NCI-H2196 treated with DMSO at 0.1 percent for 48 hours (cell line): ENCODE measurements at regions not wholly inside any gene's neighbourhood (a gene's known extent, or its start where the extent isn't known, plus 50 kb on each side); places are given as distances from the start of the nearest gene placed in this dataset.

ENCODE experiments used
- DNase-seq: peaks from one replicate; lab custom pipeline; 2025; ENCODE audit not compliant: unreplicated experiment; lab: John Stamatoyannopoulos, UW

DNA sequence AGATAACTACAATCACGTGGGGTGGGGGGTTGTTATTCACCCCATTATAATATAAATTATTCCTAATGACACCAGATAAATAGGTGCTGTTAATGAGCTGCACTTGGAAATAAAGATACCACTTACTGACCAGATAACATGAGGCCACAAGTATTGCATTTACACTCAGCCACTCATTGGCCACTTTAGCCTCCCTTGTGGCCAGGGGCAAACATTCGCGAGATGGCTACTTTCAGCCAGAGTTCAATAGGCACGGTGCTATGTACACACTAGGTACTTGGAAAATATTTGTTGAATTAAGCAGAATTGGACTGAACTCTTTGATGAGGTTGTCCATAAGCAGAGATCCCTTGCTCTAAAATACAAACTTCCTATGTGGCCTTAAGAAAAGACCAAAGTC is 713.7 kb upstream of the TENM3 start:
- no peak for DNase-seq

DNA sequence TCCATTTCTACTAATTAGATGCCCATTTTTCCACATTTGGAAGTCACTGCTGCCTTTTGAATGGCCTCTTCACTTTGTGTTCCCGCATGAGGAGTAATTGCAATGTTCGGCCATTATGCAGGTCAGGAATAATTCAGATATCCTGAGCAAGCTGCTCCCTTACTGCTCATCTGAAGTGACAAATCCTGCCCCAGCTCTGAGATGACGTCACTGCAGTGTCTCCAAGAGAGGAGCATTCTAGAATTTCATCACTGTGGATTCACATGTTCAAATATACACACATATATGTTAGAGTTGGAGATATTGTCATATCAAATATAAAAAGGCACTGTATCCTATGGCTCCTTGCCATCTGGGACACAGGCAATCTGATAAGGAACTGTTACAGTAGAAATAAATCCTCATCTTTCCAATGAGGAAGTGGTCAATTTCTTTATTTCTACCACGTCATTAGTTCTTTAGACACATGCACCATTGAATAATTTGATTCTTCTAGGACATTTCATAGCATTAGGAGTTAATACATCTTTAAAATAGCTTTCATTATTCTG is 706.9 kb upstream of the TENM3 start:
- DNase-seq: no peak

DNA sequence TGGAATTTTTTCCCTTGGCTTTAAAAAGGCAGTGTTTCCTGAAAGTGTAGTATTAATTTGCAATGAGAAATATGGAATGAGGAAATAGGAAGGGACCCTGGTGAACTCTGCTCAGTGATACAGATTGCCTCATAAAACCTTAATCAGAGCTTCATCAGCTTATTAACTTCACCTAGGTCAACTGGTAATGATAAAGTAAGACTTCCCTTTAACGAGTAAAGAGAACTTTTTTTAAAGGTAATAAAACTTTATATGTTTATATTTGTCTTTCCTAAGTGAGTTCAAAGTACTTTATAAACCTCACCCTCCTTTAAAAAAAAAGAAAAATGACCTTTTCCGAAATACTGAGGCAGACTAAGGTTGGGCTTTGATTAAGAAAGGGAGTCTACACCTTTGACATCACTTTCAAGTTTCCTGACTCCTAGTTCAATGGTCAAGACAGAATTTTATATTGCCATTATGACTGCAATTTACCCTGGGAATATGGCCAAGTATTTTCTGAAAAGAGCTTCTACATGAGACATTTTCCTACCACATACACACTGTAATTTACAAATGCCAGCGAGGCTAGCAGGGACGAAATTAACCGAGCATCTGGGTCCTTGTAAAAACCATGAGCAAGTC is 706.3 kb upstream of the TENM3 start:
- no peak for DNase-seq

DNA sequence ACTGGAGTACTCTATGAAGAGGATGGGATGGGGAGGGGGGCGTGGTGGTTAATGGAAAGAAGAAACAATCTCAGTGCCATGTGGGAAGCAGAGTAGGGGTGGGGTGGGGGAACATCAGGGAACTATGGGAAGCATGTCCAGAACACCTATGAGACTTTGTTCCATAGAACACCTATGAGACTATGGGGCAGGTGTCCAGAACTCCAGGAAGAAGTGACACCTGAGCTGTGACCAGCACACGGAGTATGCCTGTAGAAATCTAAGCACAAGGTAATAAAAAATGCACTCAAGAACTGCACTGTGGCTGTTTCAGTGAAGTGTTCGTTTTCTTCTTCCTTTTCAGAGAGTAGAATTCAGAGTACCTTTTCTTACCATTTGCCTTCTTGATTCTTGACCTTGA is 704.8 kb upstream of the TENM3 start:
- DNase-seq: no peak

DNA sequence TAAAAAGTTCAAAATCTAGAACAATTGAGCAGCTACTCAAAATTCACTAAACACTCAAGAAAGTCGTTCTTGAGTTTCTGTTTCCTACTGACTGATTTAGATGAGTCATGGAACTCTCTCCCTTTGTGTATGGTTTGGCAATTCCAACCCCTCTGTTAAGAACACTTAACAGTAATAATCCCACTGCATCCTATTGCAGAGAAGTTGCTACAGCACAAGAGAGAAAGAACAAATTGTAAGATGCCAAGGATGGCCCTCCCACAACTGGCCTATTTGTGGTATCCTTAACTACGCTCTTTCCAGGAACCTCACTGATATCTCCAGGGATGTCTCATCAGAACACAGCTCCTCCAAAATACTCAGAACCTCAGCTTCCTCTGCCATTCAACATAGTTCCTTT is 701.8 kb upstream of the TENM3 start:
- no peak for DNase-seq

DNA sequence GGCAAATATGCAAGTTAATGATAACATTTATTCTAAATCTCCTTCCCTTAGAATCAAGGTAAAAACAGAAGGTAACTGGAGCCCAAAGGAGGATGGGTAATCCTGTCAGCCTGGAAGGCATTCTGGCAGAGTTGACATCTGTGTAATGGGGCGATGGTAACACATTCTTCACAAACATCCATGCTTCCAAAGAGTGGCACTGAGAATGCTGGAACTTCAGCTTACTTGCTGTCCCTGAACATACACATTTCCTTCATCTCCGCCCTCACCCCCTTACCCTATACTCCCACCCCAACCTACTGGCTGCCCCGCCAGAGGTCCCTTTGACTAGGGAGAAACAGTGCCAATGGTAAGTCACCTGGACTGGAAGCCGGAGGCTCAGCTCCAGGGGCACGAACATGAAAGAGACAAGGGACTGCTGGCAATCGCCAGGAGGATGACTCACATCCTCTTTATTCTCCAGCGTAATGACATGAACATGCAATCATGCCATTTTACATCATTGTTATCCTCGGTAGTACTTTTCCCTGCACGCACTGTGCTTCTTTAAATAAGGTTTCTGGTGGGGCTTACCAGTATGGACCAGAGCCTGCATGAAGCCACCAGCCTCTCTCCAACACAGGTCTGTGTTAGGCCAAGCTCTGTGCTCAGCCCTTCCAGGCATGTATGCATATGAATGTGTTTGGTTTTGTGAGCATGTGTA is 694.2 kb upstream of the TENM3 start:
- no peak for DNase-seq

DNA sequence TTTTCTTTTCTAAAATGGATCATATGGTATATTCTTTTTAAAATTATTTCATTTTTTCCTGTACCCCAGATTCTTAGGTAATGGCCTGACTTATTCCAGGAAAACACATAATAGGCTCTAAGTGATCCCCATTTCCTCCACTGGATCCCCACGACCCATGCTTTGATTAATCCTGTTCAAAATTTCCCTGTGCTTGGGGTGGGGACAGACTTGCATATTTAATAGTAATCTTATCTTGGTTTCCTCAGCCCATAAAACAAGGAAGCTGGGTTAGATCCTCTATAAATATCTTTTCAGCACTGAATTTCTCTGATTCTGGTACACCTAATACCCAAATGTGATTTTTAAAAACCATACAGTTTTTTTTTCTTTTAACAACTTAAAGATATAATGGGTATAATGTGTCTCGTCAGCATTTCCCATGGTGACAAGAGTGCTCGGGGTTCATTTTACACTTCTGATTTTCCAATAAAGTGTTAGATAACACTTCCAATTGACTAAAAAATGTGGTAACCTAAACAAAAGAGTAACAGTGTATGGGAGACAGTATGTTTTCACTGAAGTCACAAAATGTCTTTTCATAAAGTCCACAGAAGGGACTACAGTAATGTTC is 693.5 kb upstream of the TENM3 start:
- no peak for DNase-seq

DNA sequence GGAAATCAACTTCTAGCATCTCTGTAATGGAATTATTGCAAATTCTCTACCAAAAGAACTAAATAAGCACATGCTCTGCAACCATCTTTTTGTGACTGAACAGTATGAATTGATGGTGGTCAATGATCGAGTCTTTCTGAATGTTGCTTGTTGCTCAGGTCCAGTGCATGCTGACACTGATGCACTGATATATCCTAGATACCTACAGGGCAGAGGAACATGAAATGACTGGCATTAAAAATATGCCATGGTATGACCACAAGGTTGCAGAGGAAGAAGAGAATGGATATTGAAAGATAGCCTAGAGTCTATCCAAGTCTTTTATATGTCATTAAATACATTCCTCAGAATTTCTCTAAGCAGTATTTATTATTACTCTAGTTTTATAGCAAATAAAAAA is 692.8 kb upstream of the TENM3 start:
- DNase-seq: no peak

DNA sequence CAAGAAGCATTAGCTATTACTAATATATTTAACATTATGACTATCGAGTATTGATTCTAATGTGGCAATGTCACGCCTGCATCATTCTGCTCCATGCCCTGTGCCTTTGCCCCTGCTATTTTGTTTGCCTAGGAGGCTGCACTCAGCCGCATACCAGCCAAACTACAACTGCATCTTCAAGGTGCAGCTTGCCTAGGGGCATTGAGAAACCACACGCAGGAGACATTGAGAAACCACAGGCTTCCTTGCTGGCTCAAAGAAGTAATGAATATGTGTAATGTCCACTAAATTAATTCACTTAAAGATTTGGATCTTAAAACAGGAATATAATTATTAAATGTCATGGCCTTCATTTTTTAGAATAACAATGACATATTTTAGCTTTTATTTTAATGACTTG is 683.6 kb upstream of the TENM3 start:
- DNase-seq: no peak

DNA sequence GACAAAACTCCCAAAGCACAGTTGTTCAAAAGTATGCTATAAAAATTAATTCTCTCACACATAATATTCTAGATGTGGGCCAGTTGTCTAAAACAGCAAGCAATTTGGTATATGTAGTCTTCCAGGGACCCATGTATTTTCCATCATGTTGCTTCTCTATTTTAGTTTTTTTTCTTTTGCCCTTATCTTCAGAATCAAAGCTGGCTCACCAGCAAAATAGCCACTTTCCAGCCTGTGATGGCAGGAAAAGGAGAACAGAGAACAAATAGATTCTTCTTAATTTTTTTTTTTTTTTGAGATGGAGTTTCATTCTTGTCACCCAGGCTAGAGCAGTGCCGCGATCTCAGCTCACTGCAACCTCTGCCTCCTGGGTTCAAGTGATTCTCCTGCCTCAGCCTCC is 680.8 kb upstream of the TENM3 start:
- no peak for DNase-seq

DNA sequence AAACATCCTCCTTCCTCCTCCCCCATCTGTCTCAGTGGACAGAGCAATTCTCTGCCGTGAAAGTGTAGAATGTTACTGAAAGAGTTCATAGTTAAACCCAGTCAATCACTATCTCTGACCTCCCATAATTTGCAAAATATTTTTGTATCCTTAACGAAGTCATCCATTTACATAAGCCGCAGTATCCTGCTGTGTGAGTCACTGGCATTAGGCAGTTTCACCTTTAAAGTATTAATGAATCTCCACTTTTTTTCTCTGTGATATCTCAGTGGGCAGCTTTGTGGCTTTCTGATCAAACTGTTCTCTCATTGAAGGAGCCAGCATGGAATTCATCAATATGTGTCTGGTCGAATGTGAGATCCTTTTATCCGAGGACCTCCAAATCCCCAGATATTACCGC is 678.6 kb upstream of the TENM3 start:
- DNase-seq: no peak

DNA sequence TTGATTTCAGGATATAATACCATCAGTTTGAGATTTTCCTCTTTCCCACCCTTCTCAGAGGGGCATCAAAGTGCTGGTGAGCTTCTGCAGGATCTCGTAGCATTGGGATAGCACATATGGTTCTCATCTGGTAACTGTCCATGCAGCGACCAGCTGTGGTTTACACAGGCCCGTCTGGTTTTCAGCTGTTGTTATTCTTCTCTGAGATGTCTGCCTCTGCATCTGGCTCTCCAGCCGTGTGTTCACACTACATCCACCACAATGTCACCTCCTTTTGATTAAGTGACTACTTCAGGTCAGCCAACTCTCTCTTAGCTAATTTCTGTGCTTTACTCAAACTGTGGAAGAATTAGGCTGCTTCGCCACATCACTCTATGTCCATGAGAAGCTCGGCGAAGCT is 676.7 kb upstream of the TENM3 start:
- no peak for DNase-seq

DNA sequence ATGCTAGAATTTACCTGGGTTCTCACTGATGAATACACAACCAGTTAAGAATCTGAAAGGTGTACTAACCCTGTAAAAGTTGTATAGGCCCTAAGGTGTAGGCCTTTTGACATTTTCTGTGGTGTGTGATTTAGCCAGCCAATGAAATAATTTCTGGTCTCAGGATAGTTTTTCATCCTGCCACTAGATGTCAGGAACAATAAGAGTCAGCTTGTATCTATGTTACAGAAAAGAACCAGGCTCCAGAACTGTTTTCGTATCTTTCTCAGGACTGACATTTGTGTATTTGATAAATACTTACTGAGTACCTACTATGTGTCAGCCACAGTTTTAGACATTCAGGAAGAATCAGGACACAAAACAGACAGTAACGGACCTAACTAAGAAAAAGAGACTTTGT is 673.6 kb upstream of the TENM3 start:
- DNase-seq: no peak

DNA sequence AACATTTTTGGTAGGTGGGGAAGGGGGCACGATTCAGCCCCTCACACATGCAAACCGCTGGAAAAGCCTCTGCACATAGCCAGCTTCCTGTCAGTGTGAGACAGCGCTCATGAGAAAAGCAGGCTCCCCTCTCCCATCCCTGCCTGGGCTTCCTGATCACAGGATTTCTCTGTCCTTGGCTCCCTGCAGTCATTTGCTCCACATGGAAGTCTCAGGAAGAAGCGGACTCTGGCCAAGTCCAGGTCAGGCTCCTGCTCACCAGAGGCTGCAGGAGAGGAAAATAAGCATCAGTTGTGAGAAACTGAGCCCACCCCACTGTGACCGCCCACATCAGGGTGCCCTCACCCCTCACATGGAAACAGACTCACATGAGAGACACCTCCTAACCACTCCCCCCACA is 664.3 kb upstream of the TENM3 start:
- no peak for DNase-seq

DNA sequence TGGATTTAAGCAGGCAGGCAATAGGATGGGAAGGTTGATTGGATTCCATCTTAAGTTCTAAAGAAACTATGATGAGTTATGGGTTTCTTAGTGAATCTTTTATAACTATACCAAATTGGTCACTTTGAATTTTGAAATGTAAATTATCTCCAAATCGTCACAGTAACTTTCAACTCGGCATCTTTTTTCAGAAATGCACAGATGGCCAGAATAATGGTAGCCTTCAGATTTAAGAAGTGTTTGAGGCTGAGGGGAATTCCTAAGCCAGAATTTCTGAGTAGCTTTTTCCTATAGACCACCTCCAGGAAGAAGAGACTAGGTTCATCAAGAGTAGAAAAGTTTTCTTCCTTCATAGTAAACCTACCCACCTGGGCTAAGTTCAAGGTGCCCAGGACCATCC is 663.7 kb upstream of the TENM3 start:
- DNase-seq: no peak

DNA sequence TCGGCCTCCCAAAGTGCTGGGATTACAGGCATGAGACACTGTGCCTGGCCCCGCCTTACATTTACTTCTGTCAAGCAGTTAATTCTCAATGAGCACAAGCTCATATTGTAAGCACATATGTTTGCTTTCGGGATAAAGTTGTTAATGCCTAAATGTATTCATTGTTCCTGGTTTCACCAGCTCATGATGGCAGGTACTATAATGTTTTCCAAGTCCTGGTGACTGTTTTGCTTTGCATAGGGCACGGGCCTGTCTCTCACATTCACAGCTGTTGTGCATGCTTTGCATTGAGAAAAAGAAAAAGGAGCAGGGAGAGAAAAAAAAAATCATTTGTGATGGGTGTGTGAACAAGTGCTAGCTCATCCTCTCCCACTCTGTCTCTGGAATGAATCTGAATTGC is 661.2 kb upstream of the TENM3 start:
- DNase-seq: no peak

DNA sequence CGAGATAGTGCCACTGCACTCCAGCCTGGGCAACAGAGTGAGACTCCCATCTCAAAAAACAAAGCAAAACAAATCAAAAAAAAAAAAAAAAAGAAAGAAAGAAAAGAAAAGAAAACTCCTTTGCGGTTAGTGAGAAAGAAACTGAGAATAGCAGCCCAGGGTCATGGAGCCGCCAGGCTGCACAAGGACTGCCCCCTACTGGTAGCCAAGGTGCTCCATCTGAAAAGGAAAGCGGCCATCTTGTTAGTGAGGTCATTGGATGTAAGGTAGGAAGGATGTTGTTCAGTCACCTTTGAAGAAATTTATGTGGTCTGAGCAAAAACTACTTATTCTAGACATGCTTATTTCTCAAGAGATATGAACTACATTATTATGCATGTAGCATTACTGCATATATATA is 660.6 kb upstream of the TENM3 start:
- no peak for DNase-seq

DNA sequence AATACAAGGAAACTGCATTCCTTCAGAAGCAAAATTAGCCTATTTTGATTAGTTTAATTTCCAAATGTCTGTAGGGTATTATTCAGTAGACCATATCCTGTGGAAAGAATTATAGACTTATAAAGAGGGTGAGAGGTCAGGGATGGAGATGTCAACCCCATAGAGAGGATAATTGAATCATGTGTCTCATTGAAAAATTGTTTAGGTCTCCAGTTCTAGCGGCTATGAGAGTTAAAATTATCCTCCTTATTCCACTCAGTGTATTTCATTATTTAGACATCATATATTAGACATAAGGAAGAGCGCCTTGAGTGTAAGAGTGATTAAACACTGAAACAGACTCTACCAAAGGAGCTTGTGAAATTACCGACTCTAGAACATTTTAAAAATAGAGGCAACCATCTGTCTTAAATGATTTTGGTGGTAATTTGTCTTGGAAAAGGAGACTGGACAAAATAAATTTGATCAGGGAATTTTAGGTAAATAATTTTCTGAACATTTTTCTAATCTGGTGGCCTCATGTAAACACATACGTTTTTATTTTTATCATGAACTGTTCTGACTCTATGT is 654.4 kb upstream of the TENM3 start:
- DNase-seq: no peak

DNA sequence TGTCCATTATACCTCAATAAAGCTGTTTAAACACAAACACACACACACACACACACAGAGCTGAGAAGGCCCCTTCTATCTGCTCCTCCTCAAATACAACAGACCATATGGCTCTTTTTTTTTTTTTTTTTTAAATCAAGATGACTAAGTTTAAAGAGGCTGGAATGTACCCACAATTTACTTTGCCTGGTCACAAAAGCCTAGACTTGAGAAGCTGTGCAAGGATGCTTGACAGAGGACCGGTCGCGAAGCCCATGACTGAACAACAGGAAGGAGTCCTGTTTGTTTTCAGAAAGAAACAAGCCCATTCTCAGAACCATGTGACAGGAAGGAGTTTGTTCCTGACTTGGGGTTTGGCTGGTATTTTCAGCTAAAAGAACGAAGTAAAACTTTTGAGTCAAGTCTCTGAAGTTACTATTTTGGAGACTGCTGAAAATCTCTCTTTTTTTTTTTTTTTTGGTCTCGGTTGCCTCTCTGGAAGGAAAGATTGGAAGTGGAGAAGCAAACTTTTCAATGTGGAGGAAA is 650.9 kb upstream of the TENM3 start:
- no peak for DNase-seq

DNA sequence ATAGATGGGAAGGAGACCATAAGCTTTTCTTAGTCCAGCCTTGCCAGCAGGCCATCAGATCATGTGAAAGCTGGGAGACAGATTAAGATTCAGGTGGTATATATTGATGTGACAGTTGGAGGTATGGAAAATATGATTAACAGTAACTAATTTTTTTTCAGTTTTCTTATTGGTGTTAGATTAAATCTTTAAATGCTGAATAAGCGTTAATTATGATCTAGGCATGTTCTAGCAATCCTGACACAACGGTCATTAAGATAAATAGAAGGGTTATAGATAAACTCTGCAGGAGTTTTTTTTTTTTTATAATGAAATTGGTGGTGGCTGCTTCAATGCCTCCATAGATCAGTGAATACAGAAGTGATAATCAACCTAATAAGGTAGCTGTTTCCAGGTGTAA is 649.5 kb upstream of the TENM3 start:
- DNase-seq: no peak

DNA sequence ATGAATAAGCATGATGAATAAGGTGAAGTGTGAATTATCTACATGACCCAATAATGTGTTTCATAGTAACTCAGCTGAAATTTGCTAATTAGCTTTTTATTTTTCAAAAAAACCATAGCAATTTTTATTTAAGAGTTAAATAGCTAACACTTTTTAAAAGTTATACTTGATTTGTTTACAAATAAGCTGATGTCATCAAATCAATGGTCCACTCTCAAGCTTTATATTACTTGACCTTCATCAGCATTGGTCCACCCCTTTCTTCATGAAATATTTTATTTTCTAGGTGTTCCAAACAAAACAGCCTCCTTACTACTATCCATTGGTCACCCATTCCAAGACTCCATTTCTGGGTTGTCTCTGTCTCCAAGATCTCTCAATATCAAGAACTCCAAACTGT is 649.0 kb upstream of the TENM3 start:
- no peak for DNase-seq

DNA sequence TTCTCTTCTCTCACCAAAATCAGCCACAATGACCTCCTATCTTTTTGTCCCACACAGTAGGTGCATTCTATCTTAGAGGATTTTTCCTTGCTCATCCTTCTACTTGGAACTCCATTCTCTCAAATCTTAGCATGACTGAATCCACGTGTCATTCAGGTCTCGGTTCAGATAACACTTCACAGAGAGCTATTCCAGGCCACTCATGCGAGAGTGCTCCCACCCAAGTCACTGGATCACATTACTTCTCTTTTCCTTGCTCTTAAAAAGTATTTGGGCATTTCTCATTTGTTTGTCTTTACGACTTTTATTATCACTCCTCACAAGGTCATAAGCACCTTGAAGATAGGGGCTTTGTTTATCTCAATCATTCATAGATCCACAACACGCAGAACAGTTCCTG is 647.5 kb upstream of the TENM3 start:
- no peak for DNase-seq
